HEK293 (cell line): ENCODE measurements at regions not wholly inside any gene's neighbourhood (a gene's known extent, or its start where the extent isn't known, plus 50 kb on each side); places are given as distances from the start of the nearest gene placed in this dataset.

ENCODE experiments used
- CTCF ChIA-PET: fragments of 350-600 bp; formaldehyde crosslinking; extraction: SDS; loops from one replicate; lab custom pipeline; 2021; ENCODE audit warnings: antibody characterized with exemption; lab: Yijun Ruan, JAX
- POLR2A ChIA-PET: fragments of 300-600 bp; formaldehyde crosslinking; extraction: SDS; loops from one replicate; lab custom pipeline; 2020; ENCODE audit warnings: antibody characterized with exemption, inconsistent platforms; lab: Yijun Ruan, JAX
- H3K27ac ChIP-seq: fragments of 200-500 bp; sonication (Bioruptor generic); 2 replicates; pipeline ENCODE4 v1.5.1; 2014; ENCODE audit warnings: low read depth, low read length, control low read depth, inconsistent platforms; ENCODE audit errors: extremely low read depth
- H3K36me3 ChIP-seq, 2 experiments: fragments of 200-500 bp in 1 of 2; sonication (Bioruptor generic) in 1 of 2; 1 replicate in 1 of 2; 2 replicates in 1 of 2; pipeline ENCODE4 v1.5.1; 2014 to 2017; ENCODE audit warnings: inconsistent platforms in 2 of 2, low read length in 2 of 2; ENCODE audit not compliant: control insufficient read depth in 2 of 2, insufficient read depth in 1 of 2
- H3K4me1 ChIP-seq: fragments of 200-500 bp; sonication (Bioruptor generic); 2 replicates; pipeline ENCODE4 v1.5.1; 2014; ENCODE audit warnings: mild to moderate bottlenecking, low read length, inconsistent platforms; ENCODE audit not compliant: control insufficient read depth, insufficient read depth
- H3K4me3 ChIP-seq: 2 replicates; pipeline ENCODE4 v1.5.1; 2011; ENCODE audit warnings: low read depth, mild to moderate bottlenecking, control low read depth, low read length, moderate library complexity
- H3K9me3 ChIP-seq: fragments of 200-500 bp; sonication (Bioruptor generic); 2 replicates; pipeline ENCODE4 v1.5.1; 2014; ENCODE audit warnings: low read depth, low read length, inconsistent platforms; ENCODE audit not compliant: control insufficient read depth, insufficient read depth
- GFI1B ChIP-seq: fragments of 450-650 bp; formaldehyde crosslinking; IDR thresholded peaks from 2 replicates; pipeline ENCODE4 v1.5.1; 2016; ENCODE audit warnings: missing biosample characterization, missing genetic modification characterization
- KLF1 ChIP-seq: fragments of 450-650 bp; formaldehyde crosslinking; IDR thresholded peaks from 2 replicates; pipeline ENCODE4 v1.5.1; 2016; ENCODE audit warnings: missing biosample characterization, missing genetic modification characterization
- OVOL3 ChIP-seq: fragments of 450-650 bp; formaldehyde crosslinking; IDR thresholded peaks from 2 replicates; pipeline ENCODE4 v1.5.1; 2016; ENCODE audit warnings: missing biosample characterization, missing genetic modification characterization
- SETDB1 ChIP-seq: IDR thresholded peaks from one replicate; pipeline ENCODE4 v1.6.1; 2017; ENCODE audit warnings: mild to moderate bottlenecking, low read length, moderate library complexity, mixed read lengths; ENCODE audit not compliant: insufficient read length
- YY1 ChIP-seq: fragments of 450-650 bp; formaldehyde crosslinking; IDR thresholded peaks from 2 replicates; pipeline ENCODE4 v1.5.1; 2018; ENCODE audit warnings: missing biosample characterization, missing genetic modification characterization
- ZBTB26 ChIP-seq: fragments of 450-650 bp; formaldehyde crosslinking; optimal IDR thresholded peaks from 2 replicates; pipeline ENCODE3; 2016; ENCODE audit warnings: missing biosample characterization, mild to moderate bottlenecking, missing genetic modification characterization
- ZFHX2 ChIP-seq: fragments of 450-650 bp; formaldehyde crosslinking; conservative IDR thresholded peaks from 2 replicates; pipeline ENCODE4 v1.5.1; 2016; ENCODE audit warnings: missing biosample characterization, missing genetic modification characterization
- ZFP41 ChIP-seq: fragments of 450-650 bp; formaldehyde crosslinking; IDR thresholded peaks from 2 replicates; pipeline ENCODE4 v1.5.1; 2016; ENCODE audit warnings: missing biosample characterization, missing genetic modification characterization, borderline replicate concordance
- ZIC2 ChIP-seq: fragments of 450-650 bp; formaldehyde crosslinking; IDR thresholded peaks from 2 replicates; pipeline ENCODE4 v1.5.1; 2016; ENCODE audit warnings: missing biosample characterization, missing genetic modification characterization
- ZNF174 ChIP-seq: fragments of 450-650 bp; formaldehyde crosslinking; IDR thresholded peaks from 2 replicates; pipeline ENCODE4 v1.5.0; 2017; ENCODE audit warnings: missing biosample characterization, mild to moderate bottlenecking, missing genetic modification characterization
- ZNF24 ChIP-seq: fragments of 450-650 bp; formaldehyde crosslinking; IDR thresholded peaks from 2 replicates; pipeline ENCODE4 v1.5.1; 2016; ENCODE audit warnings: missing biosample characterization, missing genetic modification characterization
- ZNF248 ChIP-seq: fragments of 450-650 bp; formaldehyde crosslinking; IDR thresholded peaks from 2 replicates; pipeline ENCODE4 v1.5.1; 2017; ENCODE audit warnings: missing biosample characterization, missing genetic modification characterization
- ZNF311 ChIP-seq: fragments of 450-650 bp; formaldehyde crosslinking; IDR thresholded peaks from 2 replicates; pipeline ENCODE4 v1.5.1; 2017; ENCODE audit warnings: missing biosample characterization, missing genetic modification characterization, borderline replicate concordance
- ZNF324 ChIP-seq: fragments of 450-650 bp; formaldehyde crosslinking; IDR thresholded peaks from 2 replicates; pipeline ENCODE4 v1.5.1; 2016; ENCODE audit warnings: missing biosample characterization, missing genetic modification characterization
- ZNF341 ChIP-seq: fragments of 450-650 bp; formaldehyde crosslinking; IDR thresholded peaks from 2 replicates; pipeline ENCODE4; 2016; ENCODE audit warnings: low read depth, missing biosample characterization, missing genetic modification characterization
- ZNF350 ChIP-seq: fragments of 450-650 bp; formaldehyde crosslinking; IDR thresholded peaks from 2 replicates; pipeline ENCODE4 v1.5.0; 2017; ENCODE audit warnings: missing biosample characterization, mild to moderate bottlenecking, missing genetic modification characterization
- ZNF426 ChIP-seq: fragments of 450-650 bp; formaldehyde crosslinking; IDR thresholded peaks from 2 replicates; pipeline ENCODE4 v1.5.1; 2017; ENCODE audit warnings: missing biosample characterization, missing genetic modification characterization, mild to moderate bottlenecking, inconsistent platforms, moderate library complexity
- ZNF510 ChIP-seq: fragments of 450-650 bp; formaldehyde crosslinking; IDR thresholded peaks from 2 replicates; pipeline ENCODE4 v1.5.1; 2018; ENCODE audit warnings: mild to moderate bottlenecking, missing genetic modification characterization, missing biosample characterization; ENCODE audit not compliant: insufficient replicate concordance
- ZNF529 ChIP-seq: fragments of 450-650 bp; formaldehyde crosslinking; IDR thresholded peaks from 2 replicates; pipeline ENCODE4 v1.5.1; 2017; ENCODE audit warnings: missing genetic modification characterization, missing biosample characterization; ENCODE audit not compliant: insufficient replicate concordance
- ZNF580 ChIP-seq: fragments of 450-650 bp; formaldehyde crosslinking; IDR thresholded peaks from 2 replicates; pipeline ENCODE4 v1.5.1; 2016; ENCODE audit warnings: missing biosample characterization, missing genetic modification characterization
- ZNF610 ChIP-seq: fragments of 450-650 bp; formaldehyde crosslinking; IDR thresholded peaks from 2 replicates; pipeline ENCODE4 v1.5.1; 2016; ENCODE audit warnings: missing biosample characterization, missing genetic modification characterization, borderline replicate concordance
- ZNF623 ChIP-seq: fragments of 450-650 bp; formaldehyde crosslinking; IDR thresholded peaks from 2 replicates; pipeline ENCODE4 v1.5.1; 2016; ENCODE audit warnings: missing biosample characterization, missing genetic modification characterization
- ZNF624 ChIP-seq: fragments of 450-650 bp; formaldehyde crosslinking; IDR thresholded peaks from 2 replicates; pipeline ENCODE4 v1.5.1; 2017; ENCODE audit warnings: missing biosample characterization, missing genetic modification characterization
- ZNF704 ChIP-seq: fragments of 450-650 bp; formaldehyde crosslinking; IDR thresholded peaks from 2 replicates; pipeline ENCODE4 v1.5.1; 2016; ENCODE audit warnings: missing biosample characterization, missing genetic modification characterization
- ZNF791 ChIP-seq: fragments of 450-650 bp; formaldehyde crosslinking; IDR thresholded peaks from 2 replicates; pipeline ENCODE4 v1.5.1; 2016; ENCODE audit warnings: missing biosample characterization, missing genetic modification characterization
- ZSCAN23 ChIP-seq: fragments of 450-650 bp; formaldehyde crosslinking; IDR thresholded peaks from 2 replicates; pipeline ENCODE4 v1.5.1; 2016; ENCODE audit warnings: missing biosample characterization, missing genetic modification characterization
- ZXDB ChIP-seq: fragments of 450-650 bp; formaldehyde crosslinking; IDR thresholded peaks from 2 replicates; pipeline ENCODE4 v1.5.1; 2016; ENCODE audit warnings: missing biosample characterization, missing genetic modification characterization

- Histone ChIP-seq H3K4me1 (peaks cover 5% of the 10 kb centered on the region), H3K9me3 (no peaks in the 10 kb centered on the region), H3K4me3 (no peak overlapping the region), H3K27ac (no peak overlapping the region), H3K36me3 (no peaks in the 10 kb centered on the region)
- TF ChIP-seq SETDB1: no peak
- TF ChIP-seq ZNF174 (tag by site-specific recombination): no peak
- no peak for TF ChIP-seq ZFHX2 (tag by site-specific recombination)
- no peak for TF ChIP-seq ZNF623 (tag by site-specific recombination)
- TF ChIP-seq ZNF311 (tag by site-specific recombination): no peak
- TF ChIP-seq ZNF624 (tag by site-specific recombination): no peak
- no peak for TF ChIP-seq ZNF324 (tag by site-specific recombination)
- no peak for TF ChIP-seq GFI1B (tag by site-specific recombination)
- no peak for TF ChIP-seq KLF1 (tag by site-specific recombination)
- TF ChIP-seq ZNF350 (tag by site-specific recombination): no peak
- no peak for TF ChIP-seq ZNF610 (tag by site-specific recombination)
- TF ChIP-seq ZNF580 (tag by site-specific recombination): no peak
- TF ChIP-seq ZNF510: no peak
- TF ChIP-seq ZSCAN23 (tag by site-specific recombination): no peak
- no peak for TF ChIP-seq YY1 (tag by site-specific recombination)
- TF ChIP-seq ZFP41: no peak
- ChIA-PET CTCF (interaction anchor here (0.7 kb wide), 1 partner anchor 122 kb away, joined by 5 read pairs; no protein-coding TSS in a partner anchor), POLR2A (no interaction called here)
Observed at GRCh38 chr14:58817846-58818245, 180.1 kb downstream of the DACT1 start.

- no peak overlapping the region for H3K4me3 ChIP-seq
- H3K9me3 ChIP-seq: no peaks in the 10 kb centered on the region
- H3K27ac ChIP-seq: no peak overlapping the region
- CTCF ChIA-PET: no interaction called here
- no peaks in the 10 kb centered on the region for H3K36me3 ChIP-seq
- H3K4me1 ChIP-seq: peaks cover 7% of the 10 kb centered on the region
- TF ChIP-seq ZBTB26 (tag by site-specific recombination): no peak
- no peak for TF ChIP-seq ZNF248
- no peak for TF ChIP-seq OVOL3 (tag by site-specific recombination)
- no peak for TF ChIP-seq ZNF529 (tag by site-specific recombination)
- TF ChIP-seq, all 188 proteins: peak for 0
- POLR2A ChIA-PET: no interaction called here
Observed at GRCh38 chr14:58820032-58820431, 182.3 kb downstream of the DACT1 start.

- no peaks in the 10 kb centered on the region for H3K36me3 ChIP-seq
- TF ChIP-seq ZIC2 (tag by site-specific recombination) (no peak), OVOL3 (tag by site-specific recombination) (no peak), ZNF791 (tag by site-specific recombination) (no peak), ZNF311 (tag by site-specific recombination) (no peak), ZNF704 (no peak), ZNF341 (tag by site-specific recombination) (no peak), ZNF426 (no peak), ZNF24 (tag by site-specific recombination) (no peak), ZSCAN23 (tag by site-specific recombination) (no peak), ZXDB (no peak)
- no peak overlapping the region for H3K27ac ChIP-seq
- no peak overlapping the region for H3K4me3 ChIP-seq
- ChIA-PET POLR2A (no interaction called here), CTCF (interaction anchor here (0.6 to 0.9 kb wide), 3 partner anchors 16 to 459 kb away, joined by 3 to 4 read pairs (median 3); no protein-coding TSS in a partner anchor)
- H3K4me1 ChIP-seq: peaks cover 4% of the 10 kb centered on the region
- H3K9me3 ChIP-seq: no peaks in the 10 kb centered on the region
Observed at GRCh38 chr14:58821421-58821820, 183.7 kb downstream of the DACT1 start.
